HL-60 (cell line): ENCODE measurements at regions not wholly inside any gene's neighbourhood (a gene's known extent, or its start where the extent isn't known, plus 50 kb on each side); places are given as distances from the start of the nearest gene placed in this dataset.

Experiments used
- DNase-seq, 2 experiments: peaks; one replicate each; pipeline ENCODE4 v3.0.0-alpha.2; 2010 to 2020; ENCODE audit warnings: low read depth in 1 of 2, low spot score in 1 of 2
- H3K27ac ChIP-seq: fragments of 250-450 bp; sonication (Bioruptor Pico); replicated peaks from 2 replicates; pipeline ENCODE4 v1.5.1; 2020; ENCODE audit warnings: mild to moderate bottlenecking, moderate library complexity
- H3K27me3 ChIP-seq: fragments of 250-450 bp; sonication (Bioruptor Pico); 2 replicates; pipeline ENCODE4 v1.5.1; 2021; ENCODE audit warnings: mild to moderate bottlenecking, moderate library complexity; ENCODE audit not compliant: insufficient read depth, poor library complexity, severe bottlenecking
- H3K4me3 ChIP-seq: replicated peaks from 2 replicates; pipeline ENCODE4 v1.5.1; 2011; ENCODE audit warnings: mild to moderate bottlenecking, control low read depth, low read length; ENCODE audit not compliant: insufficient read depth
- CTCF ChIP-seq: IDR thresholded peaks from one replicate; pipeline ENCODE4 v1.5.1; 2011; ENCODE audit warnings: low read length, control low read depth, inconsistent platforms; ENCODE audit not compliant: insufficient read depth
- GABPA ChIP-seq: IDR thresholded peaks from 2 replicates; pipeline ENCODE4 v1.6.1; 2012; ENCODE audit warnings: low read depth
- POLR2AphosphoS5 ChIP-seq: IDR thresholded peaks from 2 replicates; pipeline ENCODE4 v1.6.1; 2012; ENCODE audit warnings: low read depth
- REST ChIP-seq: IDR thresholded peaks from 2 replicates; pipeline ENCODE4 v1.6.1; 2012; ENCODE audit warnings: low read depth; ENCODE audit not compliant: insufficient replicate concordance
- SPI1 ChIP-seq: IDR thresholded peaks from 2 replicates; pipeline ENCODE4 v1.6.1; 2012; ENCODE audit warnings: low read depth, mild to moderate bottlenecking, borderline replicate concordance

GRCh38 chr18:78821396-78821795 lies 158.2 kb upstream of the SALL3 start:
- DNase-seq = no peak
- no peak overlapping the region for H3K4me3 ChIP-seq
- peaks cover 7% of the 10 kb centered on the region for H3K27me3 ChIP-seq
- no peak overlapping the region for H3K27ac ChIP-seq
- TF ChIP-seq POLR2AphosphoS5 (no peak), REST (no peak), SPI1 (no peak), CTCF (no peak), GABPA (no peak)

GRCh38 chr18:78822171-78822948 lies 157.3 kb upstream of the SALL3 start:
- no peak overlapping the region for H3K4me3 ChIP-seq
- DNase-seq = no peak
- TF ChIP-seq GABPA (no peak), SPI1 (no peak), POLR2AphosphoS5 (no peak)
- no peak overlapping the region for H3K27ac ChIP-seq
- peaks cover 7% of the 10 kb centered on the region for H3K27me3 ChIP-seq

GRCh38 chr18:78822949-78823285 lies 156.7 kb upstream of the SALL3 start:
- no peak for DNase-seq
- Histone ChIP-seq H3K27me3 (peaks cover 7% of the 10 kb centered on the region), H3K27ac (no peak overlapping the region), H3K4me3 (no peak overlapping the region)
- TF ChIP-seq REST (no peak), POLR2AphosphoS5 (no peak), CTCF (no peak), SPI1 (no peak), GABPA (no peak)

GRCh38 chr18:78825168-78825567 lies 154.4 kb upstream of the SALL3 start:
- no peak for DNase-seq
- peaks cover 8% of the 10 kb centered on the region for H3K27me3 ChIP-seq
- TF ChIP-seq POLR2AphosphoS5 (no peak), CTCF (no peak), GABPA (no peak), REST (no peak), SPI1 (no peak)
- H3K4me3 ChIP-seq = no peak overlapping the region
- H3K27ac ChIP-seq = no peak overlapping the region
